ENCODE measurements at regions not wholly inside any gene's neighbourhood (a gene's known extent, or its start where the extent isn't known, plus 50 kb on each side); places are given as distances from the start of the nearest gene placed in this dataset.

DNA sequence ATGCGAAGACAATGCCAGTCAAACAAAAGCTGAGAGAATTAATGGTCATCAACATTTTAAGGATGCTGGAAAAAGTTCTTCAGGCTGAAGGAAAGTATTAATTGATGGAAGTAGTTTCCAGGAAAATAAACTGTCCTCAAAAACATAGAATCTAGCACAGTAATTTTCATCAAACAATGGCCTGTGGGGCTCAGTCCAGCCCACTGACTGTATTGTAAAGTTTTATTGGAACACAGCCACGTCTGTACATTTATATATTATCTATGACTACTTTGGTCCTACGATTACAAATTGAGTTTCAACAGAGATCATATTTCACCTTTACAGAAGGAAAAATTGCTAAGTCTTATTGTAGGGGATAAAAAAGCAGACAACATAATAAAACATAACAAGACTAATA lies 484.5 kb downstream of the KCNJ2 start:
- no peak for TF ChIP-seq POLR2AphosphoS5 (IDR thresholded peaks at IDR 0.05; ENCODE audit: low read depth, low read length)
- no peak for TF ChIP-seq SIN3A (IDR thresholded peaks at IDR 0.05; ENCODE audit: borderline replicate concordance, insufficient read depth, low read depth, low read length)
- TF ChIP-seq, protein P1, sequence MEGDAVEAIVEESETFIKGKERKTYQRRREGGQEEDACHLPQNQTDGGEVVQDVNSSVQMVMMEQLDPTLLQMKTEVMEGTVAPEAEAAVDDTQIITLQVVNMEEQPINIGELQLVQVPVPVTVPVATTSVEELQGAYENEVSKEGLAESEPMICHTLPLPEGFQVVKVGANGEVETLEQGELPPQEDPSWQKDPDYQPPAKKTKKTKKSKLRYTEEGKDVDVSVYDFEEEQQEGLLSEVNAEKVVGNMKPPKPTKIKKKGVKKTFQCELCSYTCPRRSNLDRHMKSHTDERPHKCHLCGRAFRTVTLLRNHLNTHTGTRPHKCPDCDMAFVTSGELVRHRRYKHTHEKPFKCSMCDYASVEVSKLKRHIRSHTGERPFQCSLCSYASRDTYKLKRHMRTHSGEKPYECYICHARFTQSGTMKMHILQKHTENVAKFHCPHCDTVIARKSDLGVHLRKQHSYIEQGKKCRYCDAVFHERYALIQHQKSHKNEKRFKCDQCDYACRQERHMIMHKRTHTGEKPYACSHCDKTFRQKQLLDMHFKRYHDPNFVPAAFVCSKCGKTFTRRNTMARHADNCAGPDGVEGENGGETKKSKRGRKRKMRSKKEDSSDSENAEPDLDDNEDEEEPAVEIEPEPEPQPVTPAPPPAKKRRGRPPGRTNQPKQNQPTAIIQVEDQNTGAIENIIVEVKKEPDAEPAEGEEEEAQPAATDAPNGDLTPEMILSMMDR (IDR thresholded peaks at IDR 0.05), result no peak
- TF ChIP-seq TCF7L2 (IDR thresholded peaks at IDR 0.05; ENCODE audit: low read depth, low read length), result no peak
- TF ChIP-seq, protein P2, sequence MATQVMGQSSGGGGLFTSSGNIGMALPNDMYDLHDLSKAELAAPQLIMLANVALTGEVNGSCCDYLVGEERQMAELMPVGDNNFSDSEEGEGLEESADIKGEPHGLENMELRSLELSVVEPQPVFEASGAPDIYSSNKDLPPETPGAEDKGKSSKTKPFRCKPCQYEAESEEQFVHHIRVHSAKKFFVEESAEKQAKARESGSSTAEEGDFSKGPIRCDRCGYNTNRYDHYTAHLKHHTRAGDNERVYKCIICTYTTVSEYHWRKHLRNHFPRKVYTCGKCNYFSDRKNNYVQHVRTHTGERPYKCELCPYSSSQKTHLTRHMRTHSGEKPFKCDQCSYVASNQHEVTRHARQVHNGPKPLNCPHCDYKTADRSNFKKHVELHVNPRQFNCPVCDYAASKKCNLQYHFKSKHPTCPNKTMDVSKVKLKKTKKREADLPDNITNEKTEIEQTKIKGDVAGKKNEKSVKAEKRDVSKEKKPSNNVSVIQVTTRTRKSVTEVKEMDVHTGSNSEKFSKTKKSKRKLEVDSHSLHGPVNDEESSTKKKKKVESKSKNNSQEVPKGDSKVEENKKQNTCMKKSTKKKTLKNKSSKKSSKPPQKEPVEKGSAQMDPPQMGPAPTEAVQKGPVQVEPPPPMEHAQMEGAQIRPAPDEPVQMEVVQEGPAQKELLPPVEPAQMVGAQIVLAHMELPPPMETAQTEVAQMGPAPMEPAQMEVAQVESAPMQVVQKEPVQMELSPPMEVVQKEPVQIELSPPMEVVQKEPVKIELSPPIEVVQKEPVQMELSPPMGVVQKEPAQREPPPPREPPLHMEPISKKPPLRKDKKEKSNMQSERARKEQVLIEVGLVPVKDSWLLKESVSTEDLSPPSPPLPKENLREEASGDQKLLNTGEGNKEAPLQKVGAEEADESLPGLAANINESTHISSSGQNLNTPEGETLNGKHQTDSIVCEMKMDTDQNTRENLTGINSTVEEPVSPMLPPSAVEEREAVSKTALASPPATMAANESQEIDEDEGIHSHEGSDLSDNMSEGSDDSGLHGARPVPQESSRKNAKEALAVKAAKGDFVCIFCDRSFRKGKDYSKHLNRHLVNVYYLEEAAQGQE (IDR thresholded peaks at IDR 0.05; ENCODE audit: insufficient read depth in 1 of 2, low read depth in 2 of 2, low read length in 1 of 2), result no peak
- no peaks in the 10 kb centered on the region for H3K36me3 ChIP-seq (ENCODE audit: control insufficient read depth, insufficient read depth, low read length)
- intact Hi-C loops (cut with micrococcal nuclease; ENCODE audit: unreplicated experiment), result no loop called here
- in situ Hi-C loops (cut with HindIII; ENCODE audit: low pct_unique_long_range_greater_than_20kb, low sequenced_read_pairs), result no loop called here
- no TSS peak for BruUV-seq (replicated peaks)
- ChIA-PET POLR2A (no interaction called here), CTCF (no interaction called here)
- no peak overlapping the region for H3K4me3 ChIP-seq (ENCODE audit: low read depth in 2 of 2, low read length in 2 of 2)
- no peak for DNase-seq (ENCODE audit: low read depth, low spot score)
- no peaks in the 10 kb centered on the region for H3K4me1 ChIP-seq (ENCODE audit: control insufficient read depth, insufficient read depth, low read length)
- no peak overlapping the region for H3K27ac ChIP-seq (ENCODE audit: low read length)
- H3K27me3 ChIP-seq (ENCODE audit: control insufficient read depth, insufficient read depth, low read length), result no peaks in the 10 kb centered on the region
- H3K9me3 ChIP-seq (ENCODE audit: control insufficient read depth, insufficient read depth, low read depth, low read length), result no peaks in the 10 kb centered on the region
- no peak for ATAC-seq

DNA sequence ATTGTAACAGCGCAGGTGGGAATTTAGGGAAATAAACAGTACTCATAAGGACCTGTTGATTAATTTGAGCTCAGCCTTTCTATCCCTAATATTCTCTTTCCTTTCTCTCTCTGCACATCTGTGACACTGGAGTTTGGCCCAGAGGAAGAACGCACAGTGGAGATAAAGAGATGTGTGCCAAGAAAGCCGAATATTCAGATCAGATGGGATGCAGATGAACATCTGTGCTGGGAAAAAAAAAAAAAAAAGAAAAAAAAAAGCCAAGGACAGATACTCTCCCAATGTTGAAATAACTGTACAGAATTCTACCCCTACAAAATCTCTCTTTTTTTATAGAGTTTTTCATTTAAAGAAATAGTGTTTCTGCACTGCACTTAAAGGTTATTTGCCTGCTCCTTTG lies 485.4 kb downstream of the KCNJ2 start:
- Histone ChIP-seq H3K27me3 (ENCODE audit: control insufficient read depth, insufficient read depth, low read length) (no peaks in the 10 kb centered on the region), H3K27ac (ENCODE audit: low read length) (no peak overlapping the region), H3K36me3 (ENCODE audit: control insufficient read depth, insufficient read depth, low read length) (no peaks in the 10 kb centered on the region), H3K4me1 (ENCODE audit: control insufficient read depth, insufficient read depth, low read length) (no peaks in the 10 kb centered on the region), H3K9me3 (ENCODE audit: control insufficient read depth, insufficient read depth, low read depth, low read length) (no peaks in the 10 kb centered on the region), H3K4me3 (ENCODE audit: low read depth in 2 of 2, low read length in 2 of 2) (no peak overlapping the region)
- in situ Hi-C loops (cut with HindIII; ENCODE audit: low pct_unique_long_range_greater_than_20kb, low sequenced_read_pairs), result no loop called here
- CTCF ChIA-PET, result interaction anchor here (0.6 kb wide), 1 partner anchor 460 kb away, joined by 3 read pairs; no protein-coding TSS in a partner anchor
- DNase-seq (ENCODE audit: low read depth, low spot score) (no peak), ATAC-seq (no peak)
- POLR2A ChIA-PET, result no interaction called here
- intact Hi-C loops (cut with micrococcal nuclease; ENCODE audit: unreplicated experiment), result no loop called here
- BruUV-seq (replicated peaks), result no TSS peak
- TF ChIP-seq, protein P2 (IDR thresholded peaks at IDR 0.05; ENCODE audit: insufficient read depth in 1 of 2, low read depth in 2 of 2, low read length in 1 of 2), result no peak
- no peak for TF ChIP-seq POLR2AphosphoS5 (IDR thresholded peaks at IDR 0.05; ENCODE audit: low read depth, low read length)
- TF ChIP-seq, protein P1 (IDR thresholded peaks at IDR 0.05), result no peak
- no peak for TF ChIP-seq SIN3A (IDR thresholded peaks at IDR 0.05; ENCODE audit: borderline replicate concordance, insufficient read depth, low read depth, low read length)
- TF ChIP-seq TCF7L2 (IDR thresholded peaks at IDR 0.05; ENCODE audit: low read depth, low read length), result no peak

All from Panc1 (cell line).